ENCODE measurements at regions not wholly inside any gene's neighbourhood (a gene's known extent, or its start where the extent isn't known, plus 50 kb on each side); places are given as distances from the start of the nearest gene placed in this dataset.

- DNase-seq = no peak
Measured at GRCh38 chr22:27509132-27509920, 292.2 kb downstream of the MN1 start.

GRCh38 chr22:27510024-27510423, 291.5 kb downstream of the MN1 start:
- no peak for DNase-seq

- DNase-seq = no peak
Measured at GRCh38 chr22:27512283-27512761, 289.2 kb downstream of the MN1 start.

GRCh38 chr22:27513021-27513420, 288.5 kb downstream of the MN1 start:
- no peak for DNase-seq

GRCh38 chr22:27514601-27515523, 286.7 kb downstream of the MN1 start:
- no peak for DNase-seq

- no peak for DNase-seq
Measured at GRCh38 chr22:27517361-27518155, 284.0 kb downstream of the MN1 start.

GRCh38 chr22:27518531-27519340, 282.8 kb downstream of the MN1 start:
- no peak for DNase-seq

- no peak for DNase-seq
Measured at GRCh38 chr22:27523711-27524110, 277.8 kb downstream of the MN1 start.

- no peak for DNase-seq
Measured at GRCh38 chr22:27525711-27526110, 275.8 kb downstream of the MN1 start.

GRCh38 chr22:27526901-27527300, 274.7 kb downstream of the MN1 start:
- no peak for DNase-seq

GRCh38 chr22:27531782-27532530, 269.6 kb downstream of the MN1 start:
- no peak for DNase-seq

- no peak for DNase-seq
Measured at GRCh38 chr22:27533105-27533745, 268.3 kb downstream of the MN1 start.

- no peak for DNase-seq
Measured at GRCh38 chr22:27534720-27535125, 266.8 kb downstream of the MN1 start.

GRCh38 chr22:27535452-27535851, 266.1 kb downstream of the MN1 start:
- DNase-seq = no peak

- no peak for DNase-seq
Measured at GRCh38 chr22:27537501-27537900, 264.1 kb downstream of the MN1 start.

GRCh38 chr22:27538666-27539065, 262.9 kb downstream of the MN1 start:
- no peak for DNase-seq

- no peak for DNase-seq
Measured at GRCh38 chr22:27540247-27540646, 261.3 kb downstream of the MN1 start.

- no peak for DNase-seq
Measured at GRCh38 chr22:27540656-27541396, 260.7 kb downstream of the MN1 start.

- DNase-seq = no peak
Measured at GRCh38 chr22:27541836-27542235, 259.7 kb downstream of the MN1 start.
